M059J (cell line): ENCODE measurements at regions not wholly inside any gene's neighbourhood (a gene's known extent, or its start where the extent isn't known, plus 50 kb on each side); places are given as distances from the start of the nearest gene placed in this dataset.
"Not testable (repeated sequence)": the region's sequence is repeated elsewhere in the genome, so short reads cannot be mapped to it uniquely, and the experiment has no call there.

Source experiments
- DNase-seq: peaks from one replicate; pipeline ENCODE4 v3.0.0-alpha.2; 2012; ENCODE audit warnings: low read depth

GRCh38 chr9:67307109-67307508 lies 314.8 kb upstream of the SPATA31A3 start:
- not testable (repeated sequence) for DNase-seq

- DNase-seq: not testable (repeated sequence)
These were observed 296.4 kb upstream of the SPATA31A3 start for GRCh38 chr9:67288797-67289196.

- DNase-seq: not testable (repeated sequence)
These were observed 295.9 kb upstream of the SPATA31A3 start for GRCh38 chr9:67288117-67288735.

GRCh38 chr9:67284299-67284698 lies 291.9 kb upstream of the SPATA31A3 start:
- not testable (repeated sequence) for DNase-seq

DNA sequence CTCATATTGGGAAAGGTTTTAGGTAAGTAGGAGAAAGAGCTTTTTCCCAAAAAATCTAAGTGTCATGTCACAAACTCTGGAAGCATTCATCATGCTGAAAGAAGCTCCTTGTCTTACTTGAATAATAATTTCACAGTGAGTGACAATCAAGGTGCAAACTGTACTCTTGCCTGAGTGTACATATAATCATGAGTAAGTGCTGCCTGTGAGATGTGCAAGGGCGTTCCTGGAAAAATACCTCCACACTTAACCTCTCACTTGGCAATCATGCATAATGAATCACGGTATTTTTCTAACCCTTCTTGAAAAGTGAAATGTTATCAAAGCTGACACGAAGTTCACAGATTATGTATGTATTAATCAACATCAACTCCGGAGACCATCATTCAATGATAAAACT lies 289.2 kb upstream of the SPATA31A3 start:
- not testable (repeated sequence) for DNase-seq

DNA sequence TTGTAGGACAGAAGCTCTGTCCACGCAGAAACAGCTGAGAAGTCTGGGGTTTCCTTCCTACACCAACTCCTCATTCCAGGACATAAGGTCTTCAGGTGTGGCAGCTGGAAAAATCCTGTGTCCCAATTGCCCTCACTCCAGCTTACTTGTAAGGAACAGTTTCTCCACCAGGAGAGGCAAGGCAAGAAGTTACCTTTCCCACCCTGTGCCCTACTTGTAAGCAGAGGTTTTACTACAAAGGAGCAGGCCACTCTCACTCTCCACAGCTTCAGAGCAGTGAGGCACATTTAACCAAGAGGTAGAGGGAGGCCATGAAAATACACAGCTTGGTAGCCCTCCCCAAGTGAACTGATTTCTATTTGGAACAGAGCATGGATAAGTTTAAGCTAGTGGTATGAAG lies 277.3 kb upstream of the SPATA31A3 start:
- not testable (repeated sequence) for DNase-seq

DNA sequence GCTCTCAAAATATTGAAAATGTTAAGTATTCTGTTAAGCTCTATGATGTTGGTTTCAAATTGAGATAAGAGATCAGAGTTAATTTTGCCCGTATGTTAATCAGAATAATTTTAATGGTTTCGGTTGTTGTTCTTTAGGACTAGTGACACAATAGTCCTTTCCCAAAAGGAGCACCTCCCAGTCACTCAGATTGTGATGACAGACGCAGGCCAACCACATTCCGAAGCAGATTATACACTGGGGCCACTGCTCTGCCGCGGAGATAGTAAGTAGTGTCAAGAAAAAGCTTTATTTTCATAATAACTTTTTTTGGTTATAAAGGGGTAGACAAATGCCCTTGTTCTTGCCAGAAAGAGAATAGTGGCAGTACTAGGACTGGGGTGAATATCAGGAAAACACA lies 265.5 kb upstream of the SPATA31A3 start:
- DNase-seq: not testable (repeated sequence)

DNA sequence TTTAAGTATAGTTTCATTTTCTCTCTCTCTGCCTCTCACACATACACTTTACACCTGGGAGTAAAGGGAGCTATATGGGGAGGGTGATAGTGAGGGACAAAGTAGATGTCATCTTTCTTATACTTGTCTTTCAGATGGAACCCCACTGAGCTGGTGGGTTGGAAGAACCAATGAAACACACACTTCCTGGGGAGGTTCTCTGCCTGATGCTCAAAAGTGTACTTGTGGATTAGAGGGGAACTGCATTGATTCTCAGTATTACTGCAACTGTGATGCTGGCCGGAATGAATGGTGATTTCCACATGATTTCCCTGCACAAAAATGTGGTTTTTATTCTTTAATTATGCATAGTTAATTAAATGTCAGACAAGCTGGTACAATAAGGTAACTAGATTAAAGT lies 256.6 kb upstream of the SPATA31A3 start:
- not testable (repeated sequence) for DNase-seq

GRCh38 chr9:67212073-67212472 lies 219.7 kb upstream of the SPATA31A3 start:
- DNase-seq: not testable (repeated sequence)

DNA sequence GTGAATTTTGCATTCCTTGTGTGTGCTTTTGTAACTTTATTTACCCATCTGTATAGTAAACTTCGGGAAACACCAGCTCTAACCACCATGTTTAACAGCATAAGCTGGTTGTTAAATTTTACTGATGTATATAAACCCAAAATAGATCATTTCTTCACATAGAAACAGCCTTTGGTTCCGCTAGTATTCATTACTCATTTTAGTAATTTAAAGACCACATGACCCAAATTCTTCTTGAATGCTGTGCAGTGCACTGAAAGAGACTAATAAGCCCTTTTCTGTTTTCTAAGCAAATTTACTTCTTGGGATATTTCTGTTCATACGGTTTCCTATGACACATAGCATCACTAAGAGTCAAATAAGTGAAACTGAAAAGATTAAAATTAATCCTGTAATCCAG lies 218.5 kb upstream of the SPATA31A3 start:
- not testable (repeated sequence) for DNase-seq

DNA sequence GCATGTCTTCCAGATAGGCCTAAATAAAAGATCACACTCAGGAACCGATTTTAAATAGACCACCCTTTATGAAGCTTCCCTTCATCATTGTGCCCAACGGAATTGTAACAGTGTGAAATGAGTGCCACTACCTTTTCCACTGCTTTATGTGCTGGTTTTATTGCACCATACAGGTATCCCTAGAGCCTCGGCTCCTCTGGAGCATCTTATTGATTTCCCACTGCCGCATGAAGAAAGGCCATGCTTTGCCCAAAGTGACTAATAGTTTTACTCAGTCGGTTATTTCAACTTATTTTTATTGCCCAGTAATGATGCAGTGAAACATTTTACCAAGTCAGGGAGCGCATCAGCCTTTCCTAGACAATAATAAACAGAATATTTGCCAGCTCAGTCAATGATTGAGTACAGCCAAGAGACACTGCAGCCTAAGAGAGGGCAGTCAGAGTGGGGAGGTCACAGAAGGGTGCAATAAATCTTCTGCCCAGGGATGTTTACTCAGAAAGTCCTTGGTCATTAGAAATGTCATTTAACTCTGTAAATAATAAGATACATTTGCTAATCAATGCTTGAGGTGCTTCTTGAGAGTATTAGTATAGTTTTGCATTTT lies 216.6 kb upstream of the SPATA31A3 start:
- DNase-seq: not testable (repeated sequence)

DNA sequence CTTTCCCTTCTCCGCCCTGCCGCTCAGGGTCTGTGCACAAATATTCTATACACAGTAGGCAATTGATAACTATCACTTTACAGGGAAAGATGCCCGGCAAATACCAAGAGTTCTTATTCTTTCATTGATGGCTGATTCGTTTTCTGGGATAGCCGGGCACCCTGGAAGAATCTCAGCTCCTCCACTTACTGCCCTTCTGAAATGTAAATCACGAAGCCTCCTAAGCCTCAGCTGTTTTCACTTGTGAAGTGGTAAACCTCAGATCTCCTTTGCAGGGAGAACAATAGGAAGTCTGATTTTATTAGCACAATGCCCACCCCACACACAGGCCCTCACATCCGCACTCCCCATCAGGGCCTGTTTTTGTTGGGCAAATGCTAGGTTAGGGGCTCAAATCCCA lies 203.8 kb upstream of the SPATA31A3 start:
- DNase-seq: not testable (repeated sequence)

GRCh38 chr9:67195357-67195756 lies 203.0 kb upstream of the SPATA31A3 start:
- not testable (repeated sequence) for DNase-seq

GRCh38 chr9:67179185-67179584 lies 186.8 kb upstream of the SPATA31A3 start:
- not testable (repeated sequence) for DNase-seq

- DNase-seq: not testable (repeated sequence)
These were observed 182.8 kb upstream of the SPATA31A3 start for GRCh38 chr9:67175167-67175566.

DNA sequence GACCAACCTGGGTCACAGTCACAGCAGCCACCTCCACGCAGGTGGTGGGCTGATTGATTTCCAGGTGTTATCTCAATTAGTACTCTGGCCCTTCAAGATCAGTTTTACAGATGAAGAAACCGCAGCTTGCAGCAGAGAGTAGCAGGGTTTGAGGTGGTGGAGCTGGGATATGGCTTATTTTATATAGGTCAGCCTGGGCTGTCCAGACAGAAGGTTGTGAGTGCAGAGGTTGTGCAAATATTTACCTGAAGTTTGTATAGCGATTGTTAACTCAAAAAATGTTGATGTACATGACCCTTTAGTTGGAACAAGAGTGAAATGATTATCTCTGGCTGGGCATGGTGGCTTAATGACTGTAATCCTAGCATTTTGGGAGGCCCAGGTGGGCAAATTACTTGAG lies 179.4 kb upstream of the SPATA31A3 start:
- not testable (repeated sequence) for DNase-seq

DNA sequence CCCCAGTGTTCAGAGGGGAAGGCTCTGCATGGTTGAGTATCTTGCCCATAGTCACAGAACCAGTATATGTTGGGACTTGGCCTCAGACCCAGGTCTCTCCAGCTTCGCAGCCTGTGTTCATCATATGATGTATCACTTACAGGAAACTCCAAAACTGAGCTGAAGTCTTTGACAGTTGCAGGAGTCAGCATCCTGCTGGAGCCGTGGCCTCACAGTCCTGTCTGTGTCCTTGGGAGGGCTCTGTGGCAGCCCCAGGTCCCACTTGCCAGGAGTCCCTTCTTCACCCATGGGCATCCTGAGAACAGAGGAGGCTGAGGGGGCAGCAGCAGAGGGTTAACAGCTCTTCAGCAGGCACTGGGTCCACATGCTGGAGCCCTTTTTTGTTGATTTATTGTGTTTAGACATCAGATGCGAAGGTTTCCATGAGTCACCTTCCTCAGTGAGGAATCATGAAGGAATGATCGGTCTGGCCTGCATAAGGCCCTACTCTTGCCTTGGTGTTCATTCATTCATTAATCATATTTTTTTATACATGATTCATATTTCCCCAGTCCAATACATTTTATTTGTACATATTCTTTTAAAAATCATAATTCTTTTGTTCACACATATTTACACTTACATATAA lies 176.3 kb upstream of the SPATA31A3 start:
- not testable (repeated sequence) for DNase-seq

- DNase-seq: not testable (repeated sequence)
These were observed 174.0 kb upstream of the SPATA31A3 start for GRCh38 chr9:67166335-67166734.

DNA sequence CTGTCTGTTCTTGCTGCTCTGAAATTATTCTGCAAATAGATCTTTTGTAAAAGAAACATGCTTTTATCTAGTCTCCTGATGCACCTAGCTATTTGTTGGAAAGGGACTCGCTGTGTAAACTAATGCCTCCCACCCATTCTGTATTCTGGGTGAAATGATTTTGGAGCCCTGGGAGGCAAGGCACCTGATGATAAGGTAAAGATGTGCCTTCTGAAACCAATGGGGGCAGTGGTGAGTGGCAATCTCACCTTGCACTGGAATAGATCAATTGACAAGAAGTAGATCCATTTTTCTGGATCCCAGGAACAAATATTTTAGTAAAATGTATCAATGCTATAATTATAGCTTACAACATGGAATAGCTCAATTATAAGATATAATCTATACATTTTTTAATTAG lies 170.5 kb upstream of the SPATA31A3 start:
- DNase-seq: not testable (repeated sequence)

DNA sequence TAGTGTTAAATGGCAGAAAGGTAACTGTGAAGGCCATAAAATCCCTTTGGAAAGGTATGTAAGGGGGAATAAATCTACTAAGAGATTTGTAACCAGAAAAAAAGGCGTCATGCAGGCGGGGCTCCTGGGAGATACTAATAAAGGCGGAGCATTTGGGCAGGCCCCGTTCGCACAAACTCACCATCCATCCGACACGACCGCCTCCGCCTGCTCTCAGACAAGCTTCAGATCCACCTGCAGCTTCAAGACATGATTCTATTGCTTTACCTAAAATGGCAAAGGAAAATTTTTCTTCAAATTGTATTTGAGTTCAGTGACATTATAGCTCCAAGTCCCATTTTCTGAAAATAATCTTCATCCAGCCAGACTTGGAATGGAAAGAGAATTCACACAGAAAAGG lies 162.9 kb upstream of the SPATA31A3 start:
- DNase-seq: not testable (repeated sequence)

GRCh38 chr9:67153501-67153900 lies 161.2 kb upstream of the SPATA31A3 start:
- DNase-seq: not testable (repeated sequence)

DNA sequence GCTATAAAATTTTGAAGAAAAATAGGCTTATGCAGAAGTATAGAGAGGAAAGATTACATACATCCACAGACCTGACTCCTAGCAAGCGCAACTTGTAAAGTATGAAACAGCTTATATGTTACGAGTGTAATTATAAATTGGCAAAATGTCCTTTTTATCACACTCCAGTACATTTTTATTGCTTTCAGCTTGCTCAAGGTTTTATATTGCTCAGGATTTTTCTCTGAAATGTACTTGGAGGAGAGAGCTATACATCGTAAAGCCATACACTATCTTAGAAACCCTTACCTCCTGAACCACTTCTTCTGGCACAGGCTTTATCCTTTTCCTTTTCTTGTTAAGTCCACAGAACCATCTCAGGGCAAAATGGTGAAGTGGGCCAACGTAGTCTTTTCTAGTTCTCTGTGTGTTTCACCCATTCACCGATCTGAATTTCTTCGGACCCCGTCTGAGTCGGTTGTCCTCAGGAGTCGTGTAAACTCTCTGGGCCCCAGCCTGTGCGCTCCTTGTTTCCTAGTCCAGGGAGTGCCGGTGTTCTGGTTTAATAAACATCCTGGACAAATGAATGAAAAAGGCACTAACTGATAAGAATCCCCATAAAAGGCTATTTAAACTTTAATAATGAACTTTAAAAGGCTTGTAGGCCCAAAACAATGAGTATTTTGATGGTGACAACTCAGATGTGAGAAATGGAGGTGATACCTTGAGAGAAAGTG lies 150.2 kb upstream of the SPATA31A3 start:
- DNase-seq: not testable (repeated sequence)
